ENCODE measurements at regions not wholly inside any gene's neighbourhood (a gene's known extent, or its start where the extent isn't known, plus 50 kb on each side); places are given as distances from the start of the nearest gene placed in this dataset.

DNA sequence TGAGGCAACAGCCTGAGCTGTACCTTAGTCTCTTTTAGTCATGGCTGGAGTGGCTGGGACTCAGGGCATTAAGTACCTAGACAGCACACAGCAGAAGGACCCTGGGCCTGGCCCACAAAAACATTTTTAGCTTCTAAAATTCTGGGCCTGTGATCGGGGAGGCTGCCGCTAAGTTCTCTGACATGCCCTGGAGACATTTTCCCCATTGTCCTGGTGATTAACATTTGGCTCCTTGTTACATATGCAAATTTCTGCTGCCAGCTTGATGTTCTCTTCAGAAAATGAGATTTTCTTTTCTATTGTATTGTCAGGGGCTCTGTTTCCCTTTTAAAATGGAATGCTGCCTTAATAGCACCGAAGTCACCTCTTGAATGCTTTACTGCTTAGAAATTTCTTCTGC, 952.4 kb downstream of the TRAM1L1 start:
- TF ChIP-seq, protein P1, sequence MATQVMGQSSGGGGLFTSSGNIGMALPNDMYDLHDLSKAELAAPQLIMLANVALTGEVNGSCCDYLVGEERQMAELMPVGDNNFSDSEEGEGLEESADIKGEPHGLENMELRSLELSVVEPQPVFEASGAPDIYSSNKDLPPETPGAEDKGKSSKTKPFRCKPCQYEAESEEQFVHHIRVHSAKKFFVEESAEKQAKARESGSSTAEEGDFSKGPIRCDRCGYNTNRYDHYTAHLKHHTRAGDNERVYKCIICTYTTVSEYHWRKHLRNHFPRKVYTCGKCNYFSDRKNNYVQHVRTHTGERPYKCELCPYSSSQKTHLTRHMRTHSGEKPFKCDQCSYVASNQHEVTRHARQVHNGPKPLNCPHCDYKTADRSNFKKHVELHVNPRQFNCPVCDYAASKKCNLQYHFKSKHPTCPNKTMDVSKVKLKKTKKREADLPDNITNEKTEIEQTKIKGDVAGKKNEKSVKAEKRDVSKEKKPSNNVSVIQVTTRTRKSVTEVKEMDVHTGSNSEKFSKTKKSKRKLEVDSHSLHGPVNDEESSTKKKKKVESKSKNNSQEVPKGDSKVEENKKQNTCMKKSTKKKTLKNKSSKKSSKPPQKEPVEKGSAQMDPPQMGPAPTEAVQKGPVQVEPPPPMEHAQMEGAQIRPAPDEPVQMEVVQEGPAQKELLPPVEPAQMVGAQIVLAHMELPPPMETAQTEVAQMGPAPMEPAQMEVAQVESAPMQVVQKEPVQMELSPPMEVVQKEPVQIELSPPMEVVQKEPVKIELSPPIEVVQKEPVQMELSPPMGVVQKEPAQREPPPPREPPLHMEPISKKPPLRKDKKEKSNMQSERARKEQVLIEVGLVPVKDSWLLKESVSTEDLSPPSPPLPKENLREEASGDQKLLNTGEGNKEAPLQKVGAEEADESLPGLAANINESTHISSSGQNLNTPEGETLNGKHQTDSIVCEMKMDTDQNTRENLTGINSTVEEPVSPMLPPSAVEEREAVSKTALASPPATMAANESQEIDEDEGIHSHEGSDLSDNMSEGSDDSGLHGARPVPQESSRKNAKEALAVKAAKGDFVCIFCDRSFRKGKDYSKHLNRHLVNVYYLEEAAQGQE (IDR thresholded peaks at IDR 0.05; ENCODE audit: insufficient replicate concordance, low read depth): no peak
- TF ChIP-seq, protein P2, sequence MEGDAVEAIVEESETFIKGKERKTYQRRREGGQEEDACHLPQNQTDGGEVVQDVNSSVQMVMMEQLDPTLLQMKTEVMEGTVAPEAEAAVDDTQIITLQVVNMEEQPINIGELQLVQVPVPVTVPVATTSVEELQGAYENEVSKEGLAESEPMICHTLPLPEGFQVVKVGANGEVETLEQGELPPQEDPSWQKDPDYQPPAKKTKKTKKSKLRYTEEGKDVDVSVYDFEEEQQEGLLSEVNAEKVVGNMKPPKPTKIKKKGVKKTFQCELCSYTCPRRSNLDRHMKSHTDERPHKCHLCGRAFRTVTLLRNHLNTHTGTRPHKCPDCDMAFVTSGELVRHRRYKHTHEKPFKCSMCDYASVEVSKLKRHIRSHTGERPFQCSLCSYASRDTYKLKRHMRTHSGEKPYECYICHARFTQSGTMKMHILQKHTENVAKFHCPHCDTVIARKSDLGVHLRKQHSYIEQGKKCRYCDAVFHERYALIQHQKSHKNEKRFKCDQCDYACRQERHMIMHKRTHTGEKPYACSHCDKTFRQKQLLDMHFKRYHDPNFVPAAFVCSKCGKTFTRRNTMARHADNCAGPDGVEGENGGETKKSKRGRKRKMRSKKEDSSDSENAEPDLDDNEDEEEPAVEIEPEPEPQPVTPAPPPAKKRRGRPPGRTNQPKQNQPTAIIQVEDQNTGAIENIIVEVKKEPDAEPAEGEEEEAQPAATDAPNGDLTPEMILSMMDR (IDR thresholded peaks at IDR 0.05; ENCODE audit: insufficient read depth, low read length): no peak
- TF ChIP-seq POLR2AphosphoS5 (IDR thresholded peaks at IDR 0.05; ENCODE audit: low read depth) (no peak), GABPA (IDR thresholded peaks at IDR 0.05; ENCODE audit: low read depth) (no peak), SPI1 (IDR thresholded peaks at IDR 0.05; ENCODE audit: borderline replicate concordance, low read depth) (no peak)

DNA sequence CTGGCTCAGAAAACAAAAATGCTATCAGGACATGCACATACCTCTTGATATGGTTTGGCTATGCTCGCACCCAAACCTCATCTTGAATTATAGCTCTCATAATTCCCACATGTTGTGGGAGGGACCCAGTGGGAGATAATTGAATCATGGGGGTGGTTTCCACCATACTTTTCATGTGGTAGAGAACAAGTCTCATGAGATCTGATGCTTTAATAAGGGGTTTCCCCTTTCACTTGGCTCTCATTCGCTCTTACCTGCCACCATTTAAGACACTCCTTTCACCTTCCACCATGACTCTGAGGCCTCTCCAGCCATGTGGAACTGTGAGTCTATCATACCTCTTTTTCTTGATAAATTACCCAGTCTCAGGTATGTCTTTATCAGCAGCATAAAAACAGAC, 958.6 kb downstream of the TRAM1L1 start:
- H3K27me3 ChIP-seq (ENCODE audit: insufficient read depth, poor library complexity, severe bottlenecking): no peaks in the 10 kb centered on the region
- DNase-seq (ENCODE audit: low read depth in 1 of 2, low spot score in 1 of 2): no peak
- TF ChIP-seq GABPA (IDR thresholded peaks at IDR 0.05; ENCODE audit: low read depth): no peak
- TF ChIP-seq, protein P2 (IDR thresholded peaks at IDR 0.05; ENCODE audit: insufficient read depth, low read length): no peak
- no peak for TF ChIP-seq POLR2AphosphoS5 (IDR thresholded peaks at IDR 0.05; ENCODE audit: low read depth)
- no peak for TF ChIP-seq SPI1 (IDR thresholded peaks at IDR 0.05; ENCODE audit: borderline replicate concordance, low read depth)
- TF ChIP-seq, protein P1 (IDR thresholded peaks at IDR 0.05; ENCODE audit: insufficient replicate concordance, low read depth): no peak
- no peak overlapping the region for H3K4me3 ChIP-seq (replicated peaks; ENCODE audit: insufficient read depth, low read length)
- no peak overlapping the region for H3K27ac ChIP-seq (replicated peaks)

More for the DNA sequence above, 952.4 kb downstream of the TRAM1L1 start:
- DNase-seq (ENCODE audit: low read depth in 1 of 2, low spot score in 1 of 2): no peak
- Histone ChIP-seq H3K4me3 (replicated peaks; ENCODE audit: insufficient read depth, low read length) (no peak overlapping the region), H3K27me3 (ENCODE audit: insufficient read depth, poor library complexity, severe bottlenecking) (no peaks in the 10 kb centered on the region), H3K27ac (replicated peaks) (no peak overlapping the region)

DNA sequence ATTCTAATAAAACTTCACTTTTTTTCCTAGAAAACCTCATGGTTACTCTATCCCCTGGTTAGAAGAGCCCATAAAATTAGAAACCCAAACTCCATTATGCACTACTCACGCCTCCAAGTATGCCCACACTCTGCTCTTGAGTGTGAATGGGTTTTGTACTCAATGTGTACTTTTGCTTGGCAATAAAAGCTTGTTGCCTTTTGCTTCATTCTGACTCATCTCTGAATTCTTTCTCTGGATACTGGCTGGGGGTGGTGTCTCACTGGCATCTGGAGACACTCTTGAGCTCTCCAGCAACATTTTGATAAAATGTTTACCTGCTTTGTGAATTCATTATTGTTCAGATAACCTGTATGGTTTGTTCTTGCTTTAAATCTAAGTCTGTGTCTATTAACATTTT, 963.3 kb downstream of the TRAM1L1 start:
- no peak overlapping the region for H3K4me3 ChIP-seq (replicated peaks; ENCODE audit: insufficient read depth, low read length)
- DNase-seq (ENCODE audit: low read depth in 1 of 2, low spot score in 1 of 2): no peak
- H3K27me3 ChIP-seq (ENCODE audit: insufficient read depth, poor library complexity, severe bottlenecking): no peaks in the 10 kb centered on the region
- TF ChIP-seq, protein P1 (IDR thresholded peaks at IDR 0.05; ENCODE audit: insufficient replicate concordance, low read depth): no peak
- TF ChIP-seq SPI1 (IDR thresholded peaks at IDR 0.05; ENCODE audit: borderline replicate concordance, low read depth) (no peak), GABPA (IDR thresholded peaks at IDR 0.05; ENCODE audit: low read depth) (no peak), POLR2AphosphoS5 (IDR thresholded peaks at IDR 0.05; ENCODE audit: low read depth) (no peak)
- TF ChIP-seq, protein P2 (IDR thresholded peaks at IDR 0.05; ENCODE audit: insufficient read depth, low read length): no peak
- H3K27ac ChIP-seq (replicated peaks): no peak overlapping the region

All from HL-60 (cell line).